G401 (cell line): ENCODE measurements at regions not wholly inside any gene's neighbourhood (a gene's known extent, or its start where the extent isn't known, plus 50 kb on each side); places are given as distances from the start of the nearest gene placed in this dataset.
"Not testable (repeated sequence)": the region's sequence is repeated elsewhere in the genome, so short reads cannot be mapped to it uniquely, and the experiment has no call there.

ENCODE experiments used
- DNase-seq: peaks from one replicate; pipeline ENCODE4 v3.0.0-alpha.2; 2015; ENCODE audit warnings: low spot score
- in situ Hi-C: cut with HindIII; loops from 2 replicates; pipeline ENCODE4 v1.10.0; 2016; ENCODE audit warnings: low sequenced_read_pairs, mixed read lengths

DNA sequence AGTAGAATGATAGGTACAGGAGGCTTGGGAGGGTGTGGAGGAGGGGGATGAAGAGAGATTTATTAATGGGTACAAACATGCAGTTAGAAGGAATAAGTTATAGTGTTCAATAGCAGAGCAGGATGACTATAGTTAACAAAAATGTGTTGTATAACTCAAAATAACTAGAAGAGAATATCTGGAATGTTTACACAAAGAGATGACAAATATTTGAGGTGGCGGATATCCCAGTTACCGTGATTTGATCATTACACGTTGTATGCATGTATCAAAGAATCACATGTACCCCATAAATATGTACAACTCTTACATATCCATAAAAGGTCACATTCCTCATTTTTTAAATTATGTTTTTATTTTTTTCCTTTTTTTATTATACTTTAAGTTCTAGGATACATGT, 456.6 kb downstream of the MAGEB5 start:
- DNase-seq: no peak
- in situ Hi-C loops: no loop called here

DNA sequence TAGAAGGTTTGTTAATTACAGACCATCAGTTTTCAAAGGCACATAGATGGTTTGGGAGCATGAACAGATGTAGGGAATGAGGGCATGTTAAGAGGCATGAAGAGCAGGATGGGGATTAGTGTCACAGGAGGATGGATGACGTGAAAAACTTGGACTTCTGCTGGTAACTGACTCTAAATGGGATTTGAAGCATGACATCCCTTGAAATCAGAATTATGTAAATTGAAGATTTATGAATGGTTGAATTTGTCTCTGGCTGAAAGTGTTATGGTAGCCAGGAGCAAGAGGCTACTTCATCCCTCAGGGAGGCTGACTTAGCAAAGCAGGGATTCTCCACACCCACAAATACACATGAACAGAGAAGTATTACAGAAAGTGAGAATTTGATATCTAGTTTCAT, 454.6 kb downstream of the MAGEB5 start:
- in situ Hi-C loops: no loop called here

DNA sequence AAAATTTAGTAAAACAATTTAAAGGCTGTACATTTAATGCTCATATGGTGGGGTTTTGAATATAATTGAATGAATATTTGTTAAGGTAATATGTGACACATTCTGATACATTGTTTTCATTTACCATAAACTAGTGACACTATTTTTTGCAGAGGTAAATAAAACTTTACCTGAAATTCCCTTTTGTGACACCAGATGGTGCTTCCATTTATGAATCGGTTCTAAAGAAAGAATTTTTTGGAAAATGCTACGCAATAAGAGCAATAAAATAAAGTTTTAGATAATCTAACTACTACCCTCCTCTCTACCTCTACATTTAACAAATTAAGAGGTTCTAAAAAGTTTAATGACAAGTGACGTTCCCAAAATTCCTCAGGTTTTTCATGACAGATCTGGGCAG, 448.9 kb downstream of the MAGEB5 start:
- in situ Hi-C loops: no loop called here
- DNase-seq: no peak

More for the DNA sequence above, 454.6 kb downstream of the MAGEB5 start:
- no peak for DNase-seq

DNA sequence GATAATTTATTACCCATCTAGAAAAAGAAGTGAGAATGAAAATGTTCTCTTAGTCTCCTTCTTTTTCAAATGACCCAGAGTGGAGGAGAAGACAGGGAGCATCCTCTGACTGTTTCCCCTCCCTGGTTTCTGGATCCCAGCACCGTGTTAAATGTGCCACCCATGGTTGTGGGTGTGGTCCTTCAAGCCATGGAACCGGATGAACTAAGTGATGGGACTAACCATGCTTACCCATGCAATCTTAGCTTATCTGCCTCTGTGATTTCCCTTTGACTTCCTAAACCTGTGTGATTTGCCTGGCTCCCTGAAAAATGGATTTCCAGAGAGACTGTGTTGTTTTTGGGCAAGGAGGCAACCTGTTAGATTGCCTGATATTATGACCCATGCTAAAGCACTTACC, 437.1 kb downstream of the MAGEB5 start:
- in situ Hi-C loops: no loop called here
- no peak for DNase-seq

DNA sequence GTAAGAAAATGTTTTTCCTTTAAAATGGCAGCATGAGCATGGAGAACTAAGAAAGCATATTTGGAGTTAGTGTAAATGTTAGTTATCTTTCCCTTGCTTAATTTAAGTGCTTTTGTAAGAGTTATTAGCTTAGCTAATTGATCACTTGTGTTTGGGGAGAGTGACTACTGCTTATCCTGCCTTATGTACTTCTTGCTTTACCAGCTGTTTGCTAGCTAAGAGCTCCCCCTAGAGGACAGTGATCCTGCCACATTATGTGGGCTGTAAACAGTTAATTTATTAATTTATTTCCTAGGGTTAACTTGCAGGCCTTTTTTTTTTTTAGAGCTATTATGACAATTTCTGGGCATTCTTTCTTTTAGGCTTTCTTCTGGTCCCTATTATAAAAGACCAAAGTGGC, 435.8 kb downstream of the MAGEB5 start:
- in situ Hi-C loops: no loop called here
- no peak for DNase-seq

DNA sequence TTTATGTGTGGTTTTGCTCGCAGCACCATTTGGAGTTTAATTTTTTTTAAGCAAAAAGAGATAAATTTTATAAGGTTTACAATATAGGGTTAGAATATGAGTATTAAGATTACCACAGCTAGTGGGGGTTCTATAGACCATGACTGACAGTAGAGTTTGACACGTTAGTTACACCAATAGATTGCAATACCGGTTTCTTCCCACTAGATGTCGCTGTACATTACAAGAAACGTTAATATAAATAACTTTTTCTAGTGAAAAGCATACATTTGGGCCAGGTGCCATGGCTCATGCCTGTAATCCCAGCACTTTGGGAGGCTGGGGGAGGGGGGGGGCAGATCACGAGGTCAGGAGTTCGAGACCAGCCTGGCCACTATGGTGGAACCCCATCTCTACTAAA, 433.6 kb downstream of the MAGEB5 start:
- DNase-seq: no peak
- in situ Hi-C loops: no loop called here

DNA sequence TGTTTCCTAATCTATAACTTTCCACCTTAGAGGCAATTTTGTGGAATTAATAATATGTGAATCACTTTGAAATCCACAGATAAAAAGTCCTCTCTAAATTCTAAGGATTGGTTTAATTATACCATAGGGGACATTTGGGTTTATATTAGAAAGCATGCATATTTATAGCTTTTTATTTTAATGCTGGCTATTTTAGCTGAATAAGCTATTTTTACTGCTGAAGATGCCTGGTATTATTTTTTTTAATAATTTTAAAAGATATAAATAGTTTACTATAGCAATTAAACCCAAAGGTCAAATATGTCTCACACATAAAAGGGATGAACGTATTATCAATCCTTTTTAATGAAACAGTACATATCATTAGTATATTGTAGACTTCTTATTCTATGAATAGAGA, 415.4 kb downstream of the MAGEB5 start:
- in situ Hi-C loops: no loop called here
- no peak for DNase-seq

DNA sequence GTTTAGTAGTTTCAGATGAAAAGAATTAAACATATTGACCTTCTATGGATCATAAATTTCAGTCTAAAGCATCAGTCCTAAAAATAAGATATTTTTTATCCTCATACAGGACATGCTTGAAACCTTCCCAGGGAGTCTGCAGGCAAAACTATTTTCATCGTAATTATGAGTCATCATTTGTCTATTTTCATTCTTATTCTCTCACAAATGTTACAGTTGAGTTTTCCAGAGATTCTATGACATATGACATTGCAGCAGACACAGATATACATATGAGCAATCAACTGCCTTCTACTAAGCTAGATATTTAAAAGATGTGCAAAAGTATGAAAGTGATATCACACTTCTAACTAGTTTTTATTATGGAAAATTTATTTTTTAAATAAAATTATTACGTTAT, 398.0 kb downstream of the MAGEB5 start:
- in situ Hi-C loops: no loop called here
- no peak for DNase-seq

DNA sequence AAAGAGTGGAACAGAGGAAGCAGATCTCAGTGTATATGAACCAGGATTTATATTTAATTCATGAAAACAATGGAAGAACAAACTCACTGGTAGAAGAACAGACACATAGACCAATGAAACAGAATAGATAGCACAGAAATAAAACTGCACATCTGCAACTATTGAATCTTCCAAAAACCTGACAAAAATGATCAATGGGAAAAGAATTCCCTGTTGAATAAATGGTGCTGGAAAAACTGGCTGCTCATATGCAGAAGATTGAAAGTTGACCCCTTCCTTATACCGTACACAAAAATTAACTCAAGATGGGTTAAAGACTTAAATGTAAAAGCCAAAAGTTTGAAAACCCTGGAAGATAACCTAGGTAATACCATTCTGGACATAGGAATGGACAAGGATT, 391.0 kb downstream of the MAGEB5 start:
- in situ Hi-C loops: no loop called here
- DNase-seq: no peak

DNA sequence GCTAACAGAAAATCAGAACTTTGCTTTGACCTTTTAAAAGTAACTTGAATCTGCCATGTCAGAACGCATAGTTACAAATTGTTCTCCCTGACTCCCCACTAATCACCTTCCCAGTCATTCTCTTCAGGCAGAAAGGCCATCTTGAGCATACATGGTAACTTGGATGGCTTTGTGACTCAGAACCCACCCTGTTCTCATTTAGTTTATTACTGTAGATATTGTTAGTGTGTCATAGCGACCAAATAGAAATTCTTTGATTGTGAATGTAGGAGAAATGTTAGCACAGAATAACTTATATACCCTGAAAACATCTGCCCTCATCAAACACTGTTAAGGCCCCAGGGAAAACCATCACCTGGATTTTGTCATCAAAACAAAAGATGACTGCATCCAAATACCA, 382.0 kb downstream of the MAGEB5 start:
- in situ Hi-C loops: no loop called here
- DNase-seq: no peak

DNA sequence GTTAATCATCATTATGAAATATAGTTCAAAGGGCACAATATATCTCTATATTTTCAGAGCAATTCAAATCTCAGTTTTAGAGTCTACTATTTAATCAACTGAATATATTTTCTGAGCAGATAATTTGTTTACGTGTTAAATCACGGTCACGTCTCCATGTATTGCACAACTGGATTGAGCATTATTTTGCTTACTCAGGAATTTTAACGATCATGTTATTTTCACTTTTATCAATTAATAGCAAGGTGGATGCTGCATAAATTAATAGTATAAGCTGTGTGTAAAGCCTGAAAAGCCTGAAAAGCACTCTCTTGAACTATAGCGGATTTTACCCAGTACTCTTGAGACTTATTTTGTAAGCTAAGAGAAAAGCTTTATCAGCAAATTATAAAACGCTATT, 374.9 kb downstream of the MAGEB5 start:
- no peak for DNase-seq
- in situ Hi-C loops: no loop called here

DNA sequence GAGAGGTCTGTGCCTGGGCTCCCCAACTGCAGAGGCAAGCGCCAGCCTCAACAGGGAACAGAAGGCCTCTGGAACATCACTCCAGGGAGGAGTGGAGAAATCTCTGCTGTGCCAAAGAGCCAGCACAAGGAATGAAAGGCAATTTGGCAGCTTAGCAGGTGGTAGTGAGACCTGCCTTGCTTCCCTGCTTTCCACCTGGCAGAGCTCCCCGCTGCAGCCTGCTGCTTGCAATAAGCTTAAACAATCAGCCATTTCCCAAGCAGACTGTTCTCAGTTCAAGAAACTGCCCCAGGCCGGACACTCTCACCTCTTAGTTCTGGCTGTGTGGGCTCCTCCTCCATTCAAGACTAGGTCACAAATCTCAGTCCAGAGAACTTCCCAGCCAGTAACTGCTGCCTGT, 370.6 kb downstream of the MAGEB5 start:
- DNase-seq: peak; percentile 69
- in situ Hi-C loops: no loop called here

DNA sequence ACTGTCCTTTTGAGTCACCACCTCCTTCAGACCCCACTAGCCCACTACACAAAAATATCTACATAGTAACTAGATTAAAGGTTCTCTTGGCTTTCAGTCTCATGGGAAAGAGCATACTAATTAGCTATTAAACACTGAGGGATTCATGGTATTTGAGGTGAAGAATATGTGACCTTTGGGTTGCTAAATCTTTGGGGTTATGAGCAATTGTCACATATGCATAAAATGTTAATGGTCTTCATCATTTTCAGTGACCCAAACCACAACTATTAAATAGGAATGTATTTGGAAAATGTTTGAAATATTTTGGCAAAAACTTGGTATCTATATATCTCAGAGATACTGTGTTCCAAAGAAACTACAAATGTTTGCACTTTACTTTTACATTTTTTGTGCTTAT, 365.1 kb downstream of the MAGEB5 start:
- DNase-seq: no peak
- in situ Hi-C loops: no loop called here

DNA sequence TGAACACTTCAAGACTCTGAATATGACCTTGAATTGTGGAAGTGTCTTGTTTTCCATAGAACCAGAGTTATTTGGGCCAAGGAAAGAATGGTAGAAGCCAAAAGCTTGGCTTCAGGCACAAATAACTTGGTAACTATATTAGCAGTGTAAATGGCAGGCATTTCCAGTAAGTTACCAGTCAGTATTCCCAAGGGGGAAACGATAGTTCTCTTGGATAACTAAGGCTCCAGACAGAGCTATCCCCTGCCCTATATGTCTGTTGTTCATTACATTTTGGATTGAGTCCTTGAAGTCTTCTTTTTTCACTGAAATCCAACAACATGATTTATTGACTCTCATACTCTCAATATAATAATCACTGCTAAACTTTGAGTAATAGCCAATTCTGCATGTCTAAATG, 364.1 kb downstream of the MAGEB5 start:
- in situ Hi-C loops: no loop called here
- no peak for DNase-seq

DNA sequence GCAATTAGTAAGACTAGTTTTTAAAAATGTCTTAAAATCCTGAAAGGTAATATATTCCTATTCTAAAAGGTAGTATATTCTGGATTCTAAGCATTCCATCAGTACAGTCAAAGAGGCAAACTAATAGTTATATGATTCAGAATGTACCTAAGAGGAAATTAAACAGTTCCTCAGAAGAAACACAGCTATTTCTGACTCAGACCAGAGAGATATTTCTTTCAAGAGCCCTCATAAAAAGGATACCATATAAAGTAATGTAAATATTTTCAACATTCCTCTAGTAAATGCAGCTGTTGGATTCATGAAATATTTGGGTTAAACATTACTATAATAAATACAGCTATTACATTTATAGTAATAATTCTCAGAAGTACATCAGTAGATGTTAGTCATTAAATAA, 358.3 kb downstream of the MAGEB5 start:
- in situ Hi-C loops: no loop called here
- no peak for DNase-seq

DNA sequence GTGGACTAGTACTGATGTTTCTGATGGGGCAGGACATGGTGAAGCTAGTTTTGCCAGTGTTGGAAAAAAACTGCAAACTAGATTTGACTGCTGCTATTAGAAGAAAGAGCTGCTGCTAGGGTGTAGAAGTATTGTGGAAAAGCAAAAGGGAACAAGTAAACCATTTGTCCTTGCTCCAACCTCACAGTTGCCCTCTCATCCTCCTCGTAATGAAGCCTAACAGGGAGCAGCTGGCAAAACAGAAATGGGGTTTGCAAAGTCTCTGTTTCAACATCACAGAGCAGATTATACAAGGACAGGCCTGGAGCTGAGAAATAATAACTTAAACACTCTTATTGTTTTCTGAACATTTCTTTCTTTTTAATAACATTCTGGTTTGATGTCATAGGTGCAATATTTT, 346.2 kb downstream of the MAGEB5 start:
- in situ Hi-C loops: no loop called here
- no peak for DNase-seq

DNA sequence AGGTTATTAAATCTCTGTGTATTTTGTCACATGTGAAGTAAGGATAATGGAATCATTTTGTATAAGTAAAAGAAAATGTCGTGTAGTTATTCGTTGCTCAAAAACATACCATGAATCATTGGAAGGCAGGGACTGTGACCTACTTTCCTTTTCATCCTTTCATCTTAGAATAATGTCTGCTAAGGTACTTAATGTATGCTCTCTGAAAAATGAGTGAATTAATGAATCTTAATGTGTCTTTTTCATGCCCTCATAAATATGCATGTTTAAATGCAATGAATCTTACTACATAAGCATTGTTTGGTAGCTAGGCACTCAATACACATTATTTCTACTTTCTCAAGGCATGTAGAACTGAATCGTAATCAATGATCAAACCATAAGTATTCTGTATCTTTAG, 343.9 kb downstream of the MAGEB5 start:
- DNase-seq: no peak
- in situ Hi-C loops: no loop called here

DNA sequence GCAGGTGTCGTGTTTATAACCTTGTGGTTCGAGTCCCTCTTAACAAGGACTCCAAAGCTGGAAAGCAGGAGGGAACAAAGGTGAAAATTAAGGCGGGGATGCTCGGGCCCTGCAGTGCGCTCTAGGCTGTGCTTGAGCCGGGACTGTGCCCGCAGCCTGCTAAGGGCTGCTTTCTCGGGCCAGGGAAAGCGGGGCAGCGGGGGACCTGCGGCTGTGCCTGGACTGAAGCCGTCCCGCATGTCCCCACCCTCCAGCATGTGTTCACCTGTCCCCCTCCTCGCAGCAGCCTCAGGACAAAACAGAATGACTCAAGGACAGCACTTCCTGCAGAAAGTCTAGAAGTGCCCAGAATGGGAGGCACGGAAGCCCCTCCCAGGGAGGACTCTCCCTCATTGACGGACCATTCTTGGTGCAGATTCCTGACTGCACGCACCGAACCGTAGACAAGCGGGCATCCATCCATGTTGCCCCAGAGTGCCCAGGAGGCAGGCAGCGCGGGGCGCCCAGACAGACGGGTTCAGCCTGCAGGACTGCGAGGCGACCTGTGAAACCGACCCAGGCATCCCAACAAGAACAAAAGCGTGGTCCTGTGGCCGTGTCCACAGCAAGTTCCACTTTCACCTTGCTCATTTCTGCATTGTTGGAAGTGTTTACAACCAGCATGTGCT, 342.9 kb downstream of the MAGEB5 start:
- no peak for DNase-seq
- in situ Hi-C loops: no loop called here

DNA sequence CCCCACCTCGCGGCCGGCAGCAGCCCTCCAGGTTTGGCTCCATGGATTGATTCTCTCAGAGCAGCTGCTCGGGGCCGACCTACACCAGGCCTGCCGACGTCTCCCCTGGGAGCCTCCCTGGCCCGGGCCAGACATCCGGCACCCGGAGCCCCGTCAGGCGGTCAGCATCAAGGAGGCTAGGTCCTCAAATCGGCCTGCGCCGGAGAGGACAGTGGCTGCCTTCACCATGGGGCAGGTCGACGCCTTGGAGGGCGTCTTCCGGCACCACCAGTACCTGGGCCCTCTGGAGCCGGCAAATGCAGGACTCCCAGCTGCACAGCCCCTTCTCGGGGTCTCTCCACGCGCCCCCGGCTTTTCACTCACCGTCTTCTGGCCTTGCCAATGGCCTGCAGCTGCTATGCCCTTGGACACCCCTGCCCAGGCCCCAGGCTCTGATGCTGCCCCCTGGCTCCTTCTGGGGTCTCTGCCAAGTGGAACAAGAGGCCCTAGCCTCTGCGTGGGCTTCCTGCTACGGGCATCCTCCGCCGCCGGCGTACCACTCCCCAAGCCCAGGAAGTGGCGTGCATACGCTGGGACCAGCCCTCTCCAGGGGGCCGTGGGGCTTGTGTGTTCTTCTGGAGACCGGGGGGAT, 341.8 kb downstream of the MAGEB5 start:
- DNase-seq: no peak
- in situ Hi-C loops: no loop called here

DNA sequence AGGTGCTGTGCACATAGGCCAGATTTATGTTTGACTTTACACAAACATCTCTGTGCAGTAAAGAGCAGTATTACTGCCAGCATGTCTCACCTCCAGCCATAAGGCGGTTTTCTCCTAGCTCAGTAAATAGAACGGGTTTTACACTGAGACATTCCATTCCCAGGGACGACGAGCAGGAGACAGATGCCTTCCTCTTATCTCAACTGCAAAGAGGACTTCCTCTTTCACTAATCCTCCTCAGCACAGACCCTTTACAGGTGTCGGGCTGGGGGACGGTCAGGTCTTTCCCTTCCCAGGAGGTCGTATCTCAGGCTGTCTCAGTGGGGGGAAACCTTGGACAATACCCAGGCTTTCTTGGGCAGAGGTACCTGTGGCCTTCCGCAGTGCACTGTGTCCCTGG, 309.8 kb downstream of the MAGEB5 start:
- DNase-seq, in situ Hi-C loops: not testable (repeated sequence)

DNA sequence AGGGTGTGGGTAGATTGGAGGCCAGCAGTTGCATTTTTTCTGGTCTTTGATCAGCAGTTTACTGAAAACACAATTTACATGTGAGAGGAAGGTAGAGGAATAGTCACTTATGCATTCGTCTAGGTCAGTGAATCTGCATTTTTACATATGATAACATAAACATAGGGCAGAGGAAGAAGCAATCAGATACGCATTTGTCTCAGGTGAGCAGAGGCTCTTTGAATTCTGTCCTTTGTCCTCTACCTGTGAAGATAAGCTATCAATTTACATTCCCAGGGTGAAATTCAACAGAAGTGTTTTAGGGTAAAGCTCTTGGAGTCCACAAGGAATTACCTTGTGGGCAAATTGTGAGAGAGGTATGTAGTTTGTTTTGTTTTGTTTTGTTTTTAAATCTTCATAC, 306.5 kb downstream of the MAGEB5 start:
- DNase-seq: no peak
- in situ Hi-C loops: no loop called here
